T follicular helper cell (primary cell): ENCODE measurements at regions not wholly inside any gene's neighbourhood (a gene's known extent, or its start where the extent isn't known, plus 50 kb on each side); places are given as distances from the start of the nearest gene placed in this dataset.
"Not testable (repeated sequence)": the region's sequence is repeated elsewhere in the genome, so short reads cannot be mapped to it uniquely, and the experiment has no call there.

Experiments
- DNase-seq: peaks from one replicate; pipeline ENCODE4 v3.0.0-alpha.2; 2020; ENCODE audit warnings: low read depth

DNA sequence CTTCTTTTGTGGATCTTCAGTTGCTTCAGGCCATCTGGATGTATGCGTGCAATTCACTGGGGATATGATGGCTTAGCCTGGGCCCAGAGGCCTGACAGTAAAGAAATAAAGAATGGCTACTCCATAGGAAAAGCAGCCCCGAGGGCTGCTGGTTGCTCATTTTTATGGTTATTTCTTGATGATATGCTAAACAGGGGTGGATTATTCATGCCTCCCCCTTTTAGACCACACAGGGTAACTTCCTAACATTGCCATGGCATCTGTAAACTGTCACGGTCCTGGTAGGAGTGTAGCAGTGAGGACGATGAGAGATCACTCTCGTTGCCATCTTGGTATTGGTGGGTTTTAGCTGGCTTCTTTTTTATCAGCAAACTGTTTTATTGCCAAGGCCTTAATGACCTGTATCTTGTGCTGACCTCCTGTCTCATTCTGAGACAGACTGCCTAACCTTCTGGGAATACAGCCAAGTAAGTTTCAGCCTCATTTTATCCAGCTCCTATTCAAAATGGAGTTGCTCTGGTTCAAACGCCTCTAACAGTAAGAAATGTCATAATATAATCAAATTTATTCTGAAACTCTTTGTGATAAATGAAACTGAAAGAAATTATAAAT lies 60.5 kb downstream of the DSEL start:
- no peak for DNase-seq

- DNase-seq, result no peak
These were observed 62.6 kb downstream of the DSEL start for GRCh38 chr18:67453901-67454300.

DNA sequence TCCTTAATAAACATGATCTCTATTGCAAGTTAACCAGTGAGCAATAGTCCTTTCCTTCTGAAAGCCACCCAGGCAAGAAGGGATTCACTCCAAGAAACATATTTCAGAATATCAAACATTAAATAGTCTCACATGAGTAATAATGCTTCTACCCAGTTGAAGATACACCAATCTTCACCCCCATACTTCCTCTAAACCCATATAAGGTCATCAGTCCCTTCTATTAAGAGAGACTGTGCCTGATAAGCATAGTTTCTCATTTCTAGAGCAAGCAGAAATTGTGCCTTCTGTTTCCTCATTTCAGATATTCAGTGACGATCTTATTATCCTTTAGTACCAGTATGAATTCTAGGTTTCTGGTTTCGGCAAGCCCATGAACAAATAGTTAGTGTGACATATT lies 64.6 kb downstream of the DSEL start:
- no peak for DNase-seq

GRCh38 chr18:67451101-67451500 lies 65.4 kb downstream of the DSEL start:
- not testable (repeated sequence) for DNase-seq

GRCh38 chr18:67433971-67434370 lies 82.5 kb downstream of the DSEL start:
- no peak for DNase-seq

GRCh38 chr18:67432806-67433205 lies 83.7 kb downstream of the DSEL start:
- no peak for DNase-seq

DNA sequence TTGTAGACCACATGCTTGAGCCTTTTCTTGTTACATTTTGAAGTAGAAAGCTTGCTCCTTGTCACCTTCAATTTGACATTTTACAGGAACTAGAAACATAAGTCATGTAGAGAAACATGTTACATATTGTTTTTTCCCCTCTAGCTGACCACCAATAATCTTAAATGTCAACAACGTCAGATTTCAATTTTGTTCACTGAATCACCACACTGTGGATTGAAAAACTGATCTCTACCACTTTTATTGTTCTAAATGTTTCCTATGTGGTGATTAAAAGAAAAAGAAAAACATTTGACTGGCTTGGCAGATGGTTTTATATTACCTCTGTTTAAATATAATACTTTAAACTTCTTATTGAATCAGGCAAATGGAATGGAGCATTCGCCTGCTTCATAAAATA lies 87.7 kb downstream of the DSEL start:
- no peak for DNase-seq

- DNase-seq, result no peak
These were observed 88.4 kb downstream of the DSEL start for GRCh38 chr18:67428158-67428557.

DNA sequence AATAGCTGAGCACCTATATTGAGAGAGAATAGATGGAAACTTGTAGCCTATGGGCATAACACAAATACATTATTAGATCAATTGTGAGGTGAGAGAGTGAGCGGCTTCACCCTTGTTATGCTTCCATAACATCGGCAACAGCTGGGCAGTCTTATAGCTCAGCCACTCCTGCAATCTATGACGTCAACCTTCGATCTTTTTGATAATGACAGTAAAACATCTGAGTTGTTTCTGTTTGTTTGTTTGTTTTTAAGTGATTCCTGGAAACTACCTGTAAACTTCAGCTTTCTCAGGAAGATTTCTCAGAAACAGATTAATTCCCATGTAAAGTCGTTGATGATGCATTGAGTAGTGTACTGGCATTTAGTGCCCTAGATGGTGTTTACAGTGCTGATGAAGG lies 90.0 kb downstream of the DSEL start:
- DNase-seq, result no peak

DNA sequence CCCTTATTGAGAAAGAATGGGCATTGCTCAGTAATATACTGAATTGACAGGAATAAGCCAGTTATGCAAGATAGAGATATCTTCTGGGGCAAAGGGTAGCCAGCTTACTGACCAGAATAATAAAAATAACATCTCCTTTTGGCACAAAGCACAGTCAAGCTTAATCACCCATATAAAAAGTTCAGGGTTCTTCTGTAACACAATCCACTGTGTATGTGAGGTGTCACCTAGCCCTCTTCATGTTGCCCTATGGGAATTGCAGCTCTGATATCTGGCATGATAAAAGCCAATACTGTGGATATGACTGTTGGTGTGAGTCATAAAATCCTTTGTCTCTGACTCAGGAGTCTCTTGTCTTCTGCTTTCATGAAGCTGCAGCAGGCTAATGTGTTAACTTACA lies 90.8 kb downstream of the DSEL start:
- DNase-seq, result no peak

DNA sequence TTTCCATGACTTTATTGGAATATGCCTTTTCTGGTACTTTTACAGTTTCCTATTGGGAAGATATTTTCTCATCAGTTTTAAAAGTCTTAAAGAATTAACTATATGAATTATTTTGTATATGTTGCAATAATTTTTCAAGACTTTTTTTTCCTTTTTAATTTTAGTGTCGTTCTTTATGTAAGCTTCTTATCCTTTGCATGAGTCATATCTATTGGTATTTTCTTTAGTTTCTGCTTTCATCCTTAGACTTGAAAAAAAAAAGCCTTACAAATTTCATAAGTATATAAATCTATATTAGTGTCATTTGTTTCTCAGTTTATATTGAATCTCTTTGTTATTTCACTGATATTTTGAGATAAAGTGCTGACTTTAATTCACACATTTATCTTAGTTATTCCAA lies 94.9 kb downstream of the DSEL start:
- no peak for DNase-seq

- no peak for DNase-seq
These were observed 98.5 kb downstream of the DSEL start for GRCh38 chr18:67417864-67418523.

- DNase-seq, result no peak
These were observed 105.4 kb downstream of the DSEL start for GRCh38 chr18:67411116-67411515.

DNA sequence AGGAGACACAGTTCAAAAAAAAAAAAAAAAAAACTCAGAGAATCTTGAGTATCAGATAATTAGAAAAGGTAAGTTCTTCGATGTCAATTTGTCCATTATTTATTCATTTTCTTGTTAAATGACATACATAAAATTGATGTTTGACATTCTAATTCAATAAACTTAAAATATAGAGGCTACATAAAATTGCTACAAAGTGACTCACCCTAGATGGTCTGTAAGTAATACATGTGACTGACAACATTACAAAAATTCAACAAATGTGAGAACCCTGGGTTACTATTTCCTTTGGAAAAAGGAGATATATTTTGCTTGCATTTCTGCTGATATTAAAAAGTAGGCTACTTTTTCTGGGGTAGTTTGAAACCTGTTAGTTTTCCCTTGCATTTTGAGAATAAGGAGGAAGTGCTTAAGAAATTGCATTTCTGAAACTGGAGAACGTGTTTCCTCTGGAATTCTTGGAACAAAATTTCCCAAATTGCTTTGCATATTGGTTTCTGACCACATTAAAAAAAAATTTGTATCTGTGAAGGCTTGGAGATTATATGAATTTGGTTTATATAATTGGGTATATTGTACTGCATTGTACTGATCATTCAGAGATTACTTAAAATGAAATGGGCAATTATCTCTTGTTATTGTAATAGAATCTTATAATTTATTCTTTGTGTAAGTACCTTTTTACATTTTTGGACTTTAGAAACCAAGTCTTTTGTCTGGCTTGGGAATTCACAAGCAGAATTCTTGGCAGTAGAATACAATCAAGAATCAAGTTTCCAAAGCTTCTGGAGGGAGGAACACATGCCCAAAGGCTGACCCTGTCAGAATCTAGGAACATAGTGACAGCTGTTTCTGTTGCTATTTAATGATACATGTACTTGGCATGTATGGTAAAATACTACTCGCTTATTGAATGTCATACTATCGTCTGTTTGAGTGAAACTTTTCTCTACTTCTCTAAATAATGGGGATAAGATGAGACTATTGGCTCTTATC lies 106.1 kb downstream of the DSEL start:
- no peak for DNase-seq

DNA sequence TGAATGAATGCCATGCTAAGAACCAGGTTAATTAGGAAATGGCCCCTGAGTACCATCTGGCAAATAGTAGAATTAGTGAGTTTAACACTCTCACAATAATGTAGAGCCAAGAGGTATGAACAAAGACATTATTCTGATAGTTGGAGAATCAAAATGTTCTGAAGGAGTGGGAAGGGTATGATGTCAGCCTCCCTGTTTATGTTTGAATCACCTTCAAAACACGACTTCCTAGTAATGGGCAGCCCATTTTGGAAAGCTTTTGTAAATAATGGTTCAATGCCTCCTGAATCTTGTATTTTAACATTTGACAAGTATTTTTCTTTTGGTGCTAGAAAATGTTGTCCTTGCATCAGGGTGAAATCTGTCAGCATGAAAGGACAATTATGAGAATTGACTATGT lies 108.3 kb downstream of the DSEL start:
- no peak for DNase-seq

DNA sequence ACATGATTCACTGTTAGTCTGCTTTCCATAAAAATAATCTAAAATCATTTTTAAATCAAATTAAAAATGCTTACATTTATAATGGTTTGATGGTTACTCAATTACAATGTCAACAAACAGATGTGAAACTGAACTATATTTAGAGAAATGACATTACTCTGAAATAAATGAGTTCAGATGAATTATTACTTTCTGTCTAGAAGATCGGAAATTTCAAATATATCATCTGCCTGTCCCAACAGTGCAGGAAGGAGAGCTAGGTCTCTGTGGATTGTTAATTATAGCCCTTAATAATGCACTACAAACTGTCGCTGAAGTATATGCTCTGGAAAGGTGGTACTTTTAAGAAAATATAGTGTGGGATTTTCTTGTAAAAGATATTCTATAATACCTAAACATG lies 109.8 kb downstream of the DSEL start:
- DNase-seq, result no peak

DNA sequence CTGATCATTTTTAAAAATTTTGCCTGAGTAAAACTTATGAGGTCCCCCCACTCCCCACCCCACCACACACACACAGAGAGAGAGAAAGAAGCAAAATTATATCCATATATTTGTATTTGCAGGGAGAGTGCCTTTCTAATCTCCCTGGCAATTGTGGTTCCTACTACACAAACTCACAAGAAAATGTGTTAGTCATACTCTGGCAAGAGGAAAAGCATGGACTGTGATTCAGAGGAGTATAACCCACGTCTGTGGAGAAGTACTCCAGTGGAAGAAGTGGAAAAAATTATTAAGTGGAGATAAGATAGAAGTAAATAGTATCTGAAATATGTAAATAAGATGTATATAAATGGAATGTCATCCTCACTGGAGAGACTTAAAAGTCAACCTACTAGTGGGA lies 114.0 kb downstream of the DSEL start:
- DNase-seq, result no peak

DNA sequence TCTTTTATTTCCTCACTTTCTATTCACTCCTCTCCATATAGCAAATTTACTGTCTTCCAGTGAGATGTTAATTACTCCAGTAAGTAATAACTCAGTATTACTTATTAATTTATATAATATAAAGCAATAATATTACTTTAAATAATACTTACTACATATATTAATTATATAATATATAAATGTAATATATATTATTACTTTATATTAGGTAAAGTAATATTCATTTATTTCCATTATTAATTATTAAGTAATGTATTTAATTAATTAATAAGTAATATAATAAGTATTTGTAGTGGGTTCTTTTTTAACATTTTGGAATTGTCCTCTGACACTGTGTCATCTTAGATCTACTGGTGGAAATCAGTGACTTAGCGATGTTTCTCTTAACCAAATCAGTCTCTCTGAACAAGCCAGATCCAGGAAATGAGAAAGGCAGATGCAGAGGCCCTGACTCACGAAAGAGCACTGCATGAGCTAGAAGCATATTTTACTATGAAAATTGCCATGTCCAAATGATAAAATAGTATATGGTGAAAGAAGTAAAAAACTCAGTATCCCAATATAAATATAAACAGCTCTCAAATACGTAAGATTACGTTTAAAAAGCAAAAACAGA lies 115.9 kb downstream of the DSEL start:
- DNase-seq, result no peak

DNA sequence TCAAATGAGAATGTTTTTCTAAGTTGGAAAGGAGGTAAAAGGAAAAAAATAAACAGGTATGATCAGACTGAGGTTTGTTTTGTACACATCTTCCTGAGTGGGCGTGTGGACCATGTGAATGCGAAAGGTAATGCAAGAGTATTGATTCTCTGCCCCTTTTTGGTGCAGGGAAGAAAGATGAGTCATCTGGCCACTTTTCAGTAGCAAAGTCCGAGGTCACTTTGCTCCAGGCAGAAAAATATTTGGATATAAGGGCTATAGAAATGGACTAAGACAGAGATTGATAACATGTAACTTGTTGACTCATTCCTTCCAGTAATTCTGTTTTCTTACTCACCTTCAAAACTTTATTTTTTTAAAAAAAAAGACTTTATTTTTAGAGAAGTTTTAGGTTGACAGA lies 130.5 kb downstream of the DSEL start:
- no peak for DNase-seq

DNA sequence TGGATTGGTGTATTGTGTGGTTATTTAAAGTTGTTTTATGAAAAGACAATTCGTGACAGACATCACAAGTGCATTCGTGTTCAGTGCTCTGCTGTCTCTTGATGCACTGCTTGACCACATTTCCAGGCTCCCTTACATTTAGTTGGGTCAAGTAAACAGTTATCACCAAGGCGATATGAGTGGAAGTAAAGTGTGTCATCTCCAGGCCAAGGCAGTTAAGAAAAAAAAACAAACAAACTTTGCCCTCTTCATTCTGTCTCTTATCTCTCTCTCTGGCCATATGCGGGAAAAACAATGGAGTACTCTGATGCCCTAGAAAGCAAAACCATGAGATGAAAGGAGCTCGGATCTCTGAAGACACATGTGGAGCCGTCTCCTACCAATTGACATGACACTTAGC lies 131.1 kb downstream of the DSEL start:
- DNase-seq, result no peak

DNA sequence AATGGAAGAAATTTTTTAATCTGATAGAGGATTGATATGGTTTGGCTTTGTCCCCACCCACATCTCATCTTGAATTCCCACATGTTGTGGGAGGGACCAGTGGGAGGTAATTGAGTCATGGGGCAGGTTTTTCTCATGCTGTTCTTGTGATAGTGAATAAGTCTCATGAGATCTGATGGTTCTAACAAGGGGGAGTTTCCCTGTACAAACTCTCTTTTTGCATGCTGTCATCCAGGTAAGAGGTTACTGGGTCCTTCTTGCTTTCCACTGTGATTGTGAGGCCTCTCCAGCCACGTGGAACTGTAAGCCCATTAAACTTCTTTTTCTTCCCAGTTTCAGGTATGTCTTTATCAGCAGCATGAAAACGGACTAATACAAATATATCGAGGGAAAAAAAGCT lies 132.5 kb downstream of the DSEL start:
- not testable (repeated sequence) for DNase-seq

- DNase-seq, result no peak
These were observed 134.8 kb downstream of the DSEL start for GRCh38 chr18:67381608-67382150.
